ENCODE measurements at regions not wholly inside any gene's neighbourhood (a gene's known extent, or its start where the extent isn't known, plus 50 kb on each side); places are given as distances from the start of the nearest gene placed in this dataset.

DNA sequence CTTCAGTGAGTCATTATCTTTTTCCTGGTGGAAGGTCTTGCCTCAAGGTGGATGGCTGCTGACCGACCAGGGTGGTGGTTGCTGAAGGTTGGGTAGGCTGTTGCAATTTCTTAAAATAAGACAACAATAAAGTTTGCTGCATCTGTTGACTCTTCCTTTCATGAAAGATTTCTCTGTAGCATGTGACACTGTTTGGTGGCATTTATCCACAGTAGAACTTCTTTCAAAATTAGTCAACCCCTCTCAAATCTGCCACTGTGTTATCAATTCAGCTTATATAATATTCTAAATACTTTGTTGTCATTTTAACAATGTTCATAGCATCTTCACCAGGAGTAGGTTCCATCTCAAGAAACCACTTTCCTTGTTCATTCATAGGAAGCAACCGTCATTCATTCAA lies 66.8 kb upstream of the ATXN1 start:
- intact Hi-C loops (cut with DNase I; ENCODE audit: low total_unique reads), result no loop called here
- no peaks in the 10 kb centered on the region for H3K27me3 ChIP-seq (replicated peaks in 1 of 7)
- no peak overlapping the region for H3K4me3 ChIP-seq
- no peak for TF ChIP-seq POLR2AphosphoS5 (IDR thresholded peaks at IDR 0.05)
- no peak for TF ChIP-seq POLR2A (IDR thresholded peaks at IDR 0.05)
- TF ChIP-seq, protein P1, sequence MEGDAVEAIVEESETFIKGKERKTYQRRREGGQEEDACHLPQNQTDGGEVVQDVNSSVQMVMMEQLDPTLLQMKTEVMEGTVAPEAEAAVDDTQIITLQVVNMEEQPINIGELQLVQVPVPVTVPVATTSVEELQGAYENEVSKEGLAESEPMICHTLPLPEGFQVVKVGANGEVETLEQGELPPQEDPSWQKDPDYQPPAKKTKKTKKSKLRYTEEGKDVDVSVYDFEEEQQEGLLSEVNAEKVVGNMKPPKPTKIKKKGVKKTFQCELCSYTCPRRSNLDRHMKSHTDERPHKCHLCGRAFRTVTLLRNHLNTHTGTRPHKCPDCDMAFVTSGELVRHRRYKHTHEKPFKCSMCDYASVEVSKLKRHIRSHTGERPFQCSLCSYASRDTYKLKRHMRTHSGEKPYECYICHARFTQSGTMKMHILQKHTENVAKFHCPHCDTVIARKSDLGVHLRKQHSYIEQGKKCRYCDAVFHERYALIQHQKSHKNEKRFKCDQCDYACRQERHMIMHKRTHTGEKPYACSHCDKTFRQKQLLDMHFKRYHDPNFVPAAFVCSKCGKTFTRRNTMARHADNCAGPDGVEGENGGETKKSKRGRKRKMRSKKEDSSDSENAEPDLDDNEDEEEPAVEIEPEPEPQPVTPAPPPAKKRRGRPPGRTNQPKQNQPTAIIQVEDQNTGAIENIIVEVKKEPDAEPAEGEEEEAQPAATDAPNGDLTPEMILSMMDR (IDR thresholded peaks at IDR 0.05 in 8 of 11, conservative IDR thresholded peaks at IDR 0.05 in 3 of 11), result no peak
- WGBS, 5 donors, result 75 to 82% (median 76%) methylated on average over 2 of the region's 2 CpGs
- no peak overlapping the region for H3K27ac ChIP-seq
- no peak for DNase-seq
- peaks cover 0 to 16% (median 7%) of the 10 kb centered on the region in 6 donors for H3K4me1 ChIP-seq
- H3K9me3 ChIP-seq, result no peaks in the 10 kb centered on the region
- H3K36me3 ChIP-seq, result no peaks in the 10 kb centered on the region

DNA sequence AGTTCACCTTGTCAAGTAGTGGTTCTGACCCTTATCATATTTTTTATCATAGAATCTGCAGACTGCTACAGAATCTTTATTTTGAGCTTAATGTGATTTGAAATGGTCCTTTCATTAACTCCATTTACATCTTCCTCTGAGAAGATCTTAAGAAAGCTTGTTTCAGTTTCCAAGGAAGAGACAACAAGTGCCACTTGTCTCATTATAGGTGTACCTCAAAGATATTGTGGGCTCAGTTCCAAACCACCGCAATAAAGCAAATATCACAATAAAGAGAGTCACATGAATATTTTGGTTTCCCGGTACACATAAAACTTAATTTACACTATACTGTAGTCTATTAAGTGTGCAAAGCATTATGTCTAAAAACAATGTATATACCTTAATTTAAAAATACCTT lies 66.4 kb upstream of the ATXN1 start:
- Histone ChIP-seq H3K27ac (no peak overlapping the region), H3K27me3 (replicated peaks in 1 of 7) (no peaks in the 10 kb centered on the region), H3K4me3 (no peak overlapping the region), H3K36me3 (no peaks in the 10 kb centered on the region), H3K4me1 (peaks cover 0 to 16% (median 7%) of the 10 kb centered on the region in 6 donors), H3K9me3 (no peaks in the 10 kb centered on the region)
- no peak for TF ChIP-seq POLR2AphosphoS5 (IDR thresholded peaks at IDR 0.05)
- 67 to 84% (median 77%) methylated on average over 2 of the region's 2 CpGs for WGBS, 5 donors
- no peak for DNase-seq
- intact Hi-C loops (cut with DNase I; ENCODE audit: low total_unique reads), result no loop called here

DNA sequence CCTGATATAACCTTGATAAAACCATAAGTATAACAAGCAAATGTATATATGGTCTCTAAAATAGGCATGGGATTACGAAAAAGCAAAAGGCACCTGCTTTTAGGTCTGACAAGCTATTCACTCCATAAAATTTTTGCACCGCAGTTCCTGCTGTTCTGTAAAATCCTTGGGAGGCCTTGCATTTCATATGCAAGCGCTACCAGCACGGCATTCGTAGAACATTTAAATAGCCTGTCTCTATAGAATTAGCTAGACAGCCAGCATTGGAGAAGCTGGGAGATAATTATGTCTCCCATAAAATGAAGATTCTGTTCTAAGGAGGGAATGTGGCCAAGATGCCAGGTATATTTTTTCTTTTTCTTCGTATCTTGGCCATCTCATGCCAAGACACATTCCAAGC lies 64.5 kb upstream of the ATXN1 start:
- WGBS, 5 donors, result 94 to 98% (median 95%) methylated on average over 6 of the region's 6 CpGs
- Histone ChIP-seq H3K27me3 (replicated peaks in 1 of 7) (no peaks in the 10 kb centered on the region), H3K4me3 (no peak overlapping the region), H3K36me3 (no peaks in the 10 kb centered on the region), H3K9me3 (no peaks in the 10 kb centered on the region), H3K4me1 (peaks cover 0 to 16% (median 7%) of the 10 kb centered on the region in 6 donors), H3K27ac (no peak overlapping the region)
- DNase-seq, result no peak
- TF ChIP-seq POLR2A (IDR thresholded peaks at IDR 0.05) (no peak), POLR2AphosphoS5 (IDR thresholded peaks at IDR 0.05) (no peak)
- TF ChIP-seq, protein P1 (IDR thresholded peaks at IDR 0.05 in 8 of 11, conservative IDR thresholded peaks at IDR 0.05 in 3 of 11), result no peak
- intact Hi-C loops (cut with DNase I; ENCODE audit: low total_unique reads), result no loop called here

DNA sequence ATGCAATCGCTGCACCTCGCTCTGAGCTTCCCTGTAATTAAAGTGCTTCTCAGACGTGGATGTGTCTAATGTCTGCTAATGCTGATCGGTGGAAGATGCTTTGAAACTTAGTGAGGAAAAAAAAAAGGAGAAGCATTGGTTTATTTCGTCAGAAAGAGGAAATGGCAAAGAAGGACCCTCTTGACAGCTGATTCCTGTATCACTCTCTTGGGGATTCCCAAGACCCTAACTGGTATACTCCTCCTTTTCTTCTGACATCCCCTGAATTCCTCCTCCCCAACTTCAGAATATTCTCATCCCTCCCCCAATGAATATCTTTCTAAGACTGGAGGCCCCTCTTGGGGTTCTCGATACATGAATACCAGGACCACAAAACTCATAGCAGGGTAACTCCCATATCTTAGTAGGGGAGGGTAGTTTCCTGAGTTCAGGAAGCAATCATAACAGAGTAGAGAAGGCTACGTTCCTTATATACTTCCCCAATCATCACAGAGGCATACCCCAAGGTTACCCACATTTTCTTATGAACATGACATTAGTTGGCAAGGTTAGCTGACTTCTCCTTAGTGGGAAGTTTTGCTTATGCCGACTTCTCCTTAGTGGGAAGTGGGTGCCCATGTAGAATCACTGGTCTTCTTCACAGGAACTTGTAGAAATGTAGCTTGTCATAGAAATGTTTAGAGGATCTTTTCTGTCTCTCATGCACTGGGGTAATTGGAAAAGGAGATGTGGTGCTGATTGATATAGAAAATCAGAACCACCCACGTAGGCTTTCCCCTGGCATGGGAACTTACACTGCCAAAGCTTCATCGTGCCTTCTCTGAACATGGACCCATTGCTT lies 63.8 kb upstream of the ATXN1 start:
- no peak for DNase-seq
- TF ChIP-seq POLR2A (IDR thresholded peaks at IDR 0.05), result no peak
- no peak for TF ChIP-seq POLR2AphosphoS5 (IDR thresholded peaks at IDR 0.05)
- TF ChIP-seq, protein P1 (IDR thresholded peaks at IDR 0.05 in 8 of 11, conservative IDR thresholded peaks at IDR 0.05 in 3 of 11), result no peak
- H3K4me3 ChIP-seq, result no peak overlapping the region
- intact Hi-C loops (cut with DNase I; ENCODE audit: low total_unique reads), result no loop called here
- H3K27ac ChIP-seq, result no peak overlapping the region
- H3K9me3 ChIP-seq, result no peaks in the 10 kb centered on the region
- no peaks in the 10 kb centered on the region for H3K36me3 ChIP-seq
- peaks cover 0 to 16% (median 7%) of the 10 kb centered on the region in 6 donors for H3K4me1 ChIP-seq
- H3K27me3 ChIP-seq (replicated peaks in 1 of 7), result no peaks in the 10 kb centered on the region
- WGBS, 5 donors, result 29 to 44% (median 37%) methylated on average over 10 of the region's 10 CpGs
